ENCODE measurements at regions not wholly inside any gene's neighbourhood (a gene's known extent, or its start where the extent isn't known, plus 50 kb on each side); places are given as distances from the start of the nearest gene placed in this dataset.

- no peaks in the 10 kb centered on the region for H3K4me1 ChIP-seq (replicated peaks in 1 of 2)
- no peak overlapping the region for H3K27ac ChIP-seq
- WGBS, 4 donors = 71 to 82% (median 77%) methylated on average over 4 of the region's 4 CpGs
Observed at GRCh38 chr9:8186560-8186959, 387.0 kb upstream of the DMAC1 start.

GRCh38 chr9:8183618-8184017, 384.0 kb upstream of the DMAC1 start:
- WGBS, 4 donors = 62 to 84% (median 67%) methylated on average over 3 of the region's 3 CpGs
- Histone ChIP-seq H3K4me1 (replicated peaks in 1 of 2) (no peaks in the 10 kb centered on the region), H3K36me3 (replicated peaks in 1 of 2) (no peaks in the 10 kb centered on the region), H3K27me3 (no peaks in the 10 kb centered on the region), H3K4me3 (no peak overlapping the region), H3K9me3 (replicated peaks in 1 of 3) (no peaks in the 10 kb centered on the region), H3K27ac (no peak overlapping the region)
- no peak for DNase-seq
- TF ChIP-seq CTCF (IDR thresholded peaks at IDR 0.05) = no peak
- TF ChIP-seq POLR2A (IDR thresholded peaks at IDR 0.05) = no peak
- intact Hi-C loops (cut with DNase I) = no loop called here

More at GRCh38 chr9:8186560-8186959, 387.0 kb upstream of the DMAC1 start:
- TF ChIP-seq POLR2A (IDR thresholded peaks at IDR 0.05) (no peak), CTCF (IDR thresholded peaks at IDR 0.05) (no peak)
- H3K27me3 ChIP-seq = no peaks in the 10 kb centered on the region
- no peaks in the 10 kb centered on the region for H3K9me3 ChIP-seq (replicated peaks in 1 of 3)
- DNase-seq = no peak
- intact Hi-C loops (cut with DNase I) = no loop called here
- no peaks in the 10 kb centered on the region for H3K36me3 ChIP-seq (replicated peaks in 1 of 2)
- no peak overlapping the region for H3K4me3 ChIP-seq

- Histone ChIP-seq H3K4me3 (no peak overlapping the region), H3K4me1 (replicated peaks in 1 of 2) (no peaks in the 10 kb centered on the region), H3K36me3 (replicated peaks in 1 of 2) (no peaks in the 10 kb centered on the region), H3K27me3 (no peaks in the 10 kb centered on the region), H3K27ac (no peak overlapping the region), H3K9me3 (replicated peaks in 1 of 3) (no peaks in the 10 kb centered on the region)
- DNase-seq = no peak
- 41 to 53% (median 48%) methylated on average over 3 of the region's 3 CpGs for WGBS, 4 donors
- TF ChIP-seq CTCF (IDR thresholded peaks at IDR 0.05) (no peak), POLR2A (IDR thresholded peaks at IDR 0.05) (no peak)
- intact Hi-C loops (cut with DNase I) = no loop called here
Observed at GRCh38 chr9:8179381-8180053, 379.9 kb upstream of the DMAC1 start.

GRCh38 chr9:8172000-8172399, 372.4 kb upstream of the DMAC1 start:
- no peak overlapping the region for H3K4me3 ChIP-seq
- no peak overlapping the region for H3K27ac ChIP-seq
- intact Hi-C loops (cut with DNase I) = no loop called here
- DNase-seq = no peak
- no peak for TF ChIP-seq CTCF (IDR thresholded peaks at IDR 0.05)
- TF ChIP-seq POLR2A (IDR thresholded peaks at IDR 0.05) = no peak
- no peaks in the 10 kb centered on the region for H3K36me3 ChIP-seq (replicated peaks in 1 of 2)
- no peaks in the 10 kb centered on the region for H3K9me3 ChIP-seq (replicated peaks in 1 of 3)
- WGBS, 4 donors = 52 to 69% (median 64%) methylated on average over 2 of the region's 2 CpGs
- H3K4me1 ChIP-seq (replicated peaks in 1 of 2) = no peaks in the 10 kb centered on the region
- no peaks in the 10 kb centered on the region for H3K27me3 ChIP-seq

Measured in adrenal gland (tissue), 9 donors.